ENCODE measurements at regions not wholly inside any gene's neighbourhood (a gene's known extent, or its start where the extent isn't known, plus 50 kb on each side); places are given as distances from the start of the nearest gene placed in this dataset.

DNA sequence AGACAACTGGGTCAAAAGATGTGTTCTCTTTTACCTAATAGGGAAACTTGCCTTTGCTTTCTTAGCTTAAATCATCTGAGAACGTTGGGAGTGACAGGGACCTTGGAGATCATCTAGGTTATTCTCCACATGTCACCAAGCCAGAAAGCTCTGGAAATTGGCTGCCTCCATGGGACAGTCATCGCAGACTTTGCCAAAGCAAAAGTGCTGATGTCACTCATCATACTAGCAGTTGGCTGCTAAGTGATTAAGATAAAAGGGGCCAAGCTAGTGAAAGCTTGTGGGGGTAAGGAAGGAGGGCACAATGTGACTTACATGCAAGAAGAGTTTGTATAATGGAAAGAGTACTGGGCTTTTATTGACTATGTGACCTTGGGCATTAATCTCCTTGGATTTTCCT, 198.0 kb upstream of the PFN2 start:
- no peak for TF ChIP-seq CTCF (IDR thresholded peaks at IDR 0.05; ENCODE audit: partially characterized antibody, unreplicated experiment)
- Mint-ChIP-seq H3K4me1 (ENCODE audit: low read depth, unreplicated experiment) (peaks cover 16% of the 10 kb centered on the region), H3K4me3 (ENCODE audit: unreplicated experiment) (no peak overlapping the region), H3K36me3 (ENCODE audit: unreplicated experiment) (no peaks in the 10 kb centered on the region), H3K9me3 (ENCODE audit: unreplicated experiment) (peaks cover 11% of the 10 kb centered on the region), H3K27me3 (ENCODE audit: unreplicated experiment) (peaks cover 4% of the 10 kb centered on the region), H3K27ac (ENCODE audit: unreplicated experiment) (no peak overlapping the region)
- no peak for DNase-seq

GRCh38 chr3:150165396-150166094, 194.8 kb upstream of the PFN2 start:
- no peak overlapping the region for H3K27ac Mint-ChIP-seq (ENCODE audit: unreplicated experiment)
- peaks cover 4% of the 10 kb centered on the region for H3K4me1 Mint-ChIP-seq (ENCODE audit: low read depth, unreplicated experiment)

GRCh38 chr3:150161011-150161410, 190.3 kb upstream of the PFN2 start:
- Mint-ChIP-seq H3K36me3 (ENCODE audit: unreplicated experiment) (peaks cover 12% of the 10 kb centered on the region), H3K27ac (ENCODE audit: unreplicated experiment) (no peak overlapping the region), H3K9me3 (ENCODE audit: unreplicated experiment) (peaks cover 3% of the 10 kb centered on the region), H3K4me1 (ENCODE audit: low read depth, unreplicated experiment) (peaks cover 11% of the 10 kb centered on the region), H3K27me3 (ENCODE audit: unreplicated experiment) (peaks cover 1% of the 10 kb centered on the region), H3K4me3 (ENCODE audit: unreplicated experiment) (no peak overlapping the region)
- TF ChIP-seq CTCF (IDR thresholded peaks at IDR 0.05; ENCODE audit: partially characterized antibody, unreplicated experiment) = no peak
- no peak for DNase-seq

More at GRCh38 chr3:150165396-150166094, 194.8 kb upstream of the PFN2 start:
- H3K9me3 Mint-ChIP-seq (ENCODE audit: unreplicated experiment) = no peaks in the 10 kb centered on the region
- H3K36me3 Mint-ChIP-seq (ENCODE audit: unreplicated experiment) = no peaks in the 10 kb centered on the region
- H3K27me3 Mint-ChIP-seq (ENCODE audit: unreplicated experiment) = peaks cover 1% of the 10 kb centered on the region
- DNase-seq = no peak
- TF ChIP-seq CTCF (IDR thresholded peaks at IDR 0.05; ENCODE audit: partially characterized antibody, unreplicated experiment) = no peak
- no peak overlapping the region for H3K4me3 Mint-ChIP-seq (ENCODE audit: unreplicated experiment)

DNA sequence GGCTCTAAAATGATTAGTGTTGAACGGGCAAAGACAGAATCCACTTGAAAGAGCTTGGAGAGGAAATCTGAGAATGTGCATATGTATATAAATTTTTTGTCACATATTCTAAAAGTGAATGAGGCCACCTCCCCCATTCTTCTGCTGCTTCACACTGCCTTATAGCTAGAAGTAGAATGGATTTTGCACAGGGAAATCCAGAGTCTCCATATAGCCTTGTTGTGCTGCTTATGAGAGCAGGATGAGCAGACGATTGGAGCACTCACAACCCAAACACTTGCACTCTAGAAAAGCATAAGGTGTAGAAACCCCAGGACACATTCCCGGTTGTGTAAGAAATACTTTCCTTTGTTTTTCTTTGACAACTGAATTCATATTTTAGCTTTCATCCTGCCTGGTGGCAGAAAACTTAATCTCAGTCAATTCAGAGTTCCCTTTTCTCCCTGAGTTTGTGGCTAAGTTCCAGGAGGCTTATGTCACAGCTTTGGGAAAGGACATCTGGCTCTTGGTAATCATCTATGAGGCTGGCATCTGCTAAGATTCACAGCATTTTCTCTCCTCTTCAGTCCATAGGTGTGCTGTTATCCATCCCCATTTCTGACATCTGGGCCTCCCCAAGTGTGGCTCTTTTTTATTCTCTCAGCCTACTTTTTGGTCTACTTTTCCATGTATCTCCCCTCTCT, 188.4 kb upstream of the PFN2 start:
- H3K36me3 Mint-ChIP-seq (ENCODE audit: unreplicated experiment) = peaks cover 12% of the 10 kb centered on the region
- DNase-seq = no peak
- H3K27me3 Mint-ChIP-seq (ENCODE audit: unreplicated experiment) = no peaks in the 10 kb centered on the region

More for the DNA sequence above, 188.4 kb upstream of the PFN2 start:
- peaks cover 3% of the 10 kb centered on the region for H3K9me3 Mint-ChIP-seq (ENCODE audit: unreplicated experiment)
- H3K4me3 Mint-ChIP-seq (ENCODE audit: unreplicated experiment) = peak overlapping the region; percentile 55
- no peak for TF ChIP-seq CTCF (IDR thresholded peaks at IDR 0.05; ENCODE audit: partially characterized antibody, unreplicated experiment)
- peaks cover 8% of the 10 kb centered on the region for H3K4me1 Mint-ChIP-seq (ENCODE audit: low read depth, unreplicated experiment)
- H3K27ac Mint-ChIP-seq (ENCODE audit: unreplicated experiment) = peak overlapping the region; percentile 70
